Activated naive CD4-positive, alpha-beta T cell treated with anti-CD3 and anti-CD28 coated beads, Interleukin-2, amount 10 ng/mL, durations not matched to agents 7 days and 5 days (primary cell): ENCODE measurements at regions not wholly inside any gene's neighbourhood (a gene's known extent, or its start where the extent isn't known, plus 50 kb on each side); places are given as distances from the start of the nearest gene placed in this dataset.
A peak's percentile ranks its signal among the peaks of the same experiment; 100 is the strongest.

Experiments
- CTCF ChIA-PET: fragments of 350-600 bp; sonication (Branson Sonifier 250); formaldehyde crosslinking; loops from one replicate; lab custom pipeline; 2021; ENCODE audit warnings: antibody characterized with exemption; lab: Charles Lee
- DNase-seq: peaks from one replicate; pipeline ENCODE4 v3.0.0-alpha.2; 2020
- H3K27ac Mint-ChIP-seq: one replicate; pipeline ENCODE4 v1.8.0; 2021; ENCODE audit warnings: mild to moderate bottlenecking, moderate library complexity, mixed read lengths
- H3K27me3 Mint-ChIP-seq: one replicate; pipeline ENCODE4 v1.8.0; 2021; ENCODE audit warnings: mild to moderate bottlenecking, mixed read lengths
- H3K36me3 Mint-ChIP-seq: one replicate; pipeline ENCODE4 v1.8.0; 2021; ENCODE audit warnings: mixed read lengths
- H3K4me1 Mint-ChIP-seq: one replicate; pipeline ENCODE4 v1.8.0; 2021; ENCODE audit warnings: mixed read lengths
- H3K4me3 Mint-ChIP-seq: one replicate; pipeline ENCODE4 v1.8.0; 2021; ENCODE audit warnings: mild to moderate bottlenecking, moderate library complexity, mixed read lengths
- H3K9me3 Mint-ChIP-seq: one replicate; pipeline ENCODE4 v1.8.0; 2021; ENCODE audit warnings: mixed read lengths

- Mint-ChIP-seq H3K27me3 (peaks cover 5% of the 10 kb centered on the region), H3K36me3 (peaks cover 1% of the 10 kb centered on the region), H3K4me3 (peak overlapping the region; percentile 57), H3K27ac (peak overlapping the region; percentile 87), H3K9me3 (no peaks in the 10 kb centered on the region), H3K4me1 (peaks cover 17% of the 10 kb centered on the region)
- CTCF ChIA-PET: interaction anchor here (0.9 kb wide), 1 partner anchor 200 kb away, joined by 4 read pairs; no protein-coding TSS in a partner anchor
- no peak for DNase-seq
Observed at GRCh38 chr1:229027158-229027557, 243.8 kb upstream of the RAB4A start.

GRCh38 chr1:229027622-229028182, 243.2 kb upstream of the RAB4A start:
- Mint-ChIP-seq H3K4me1 (peaks cover 21% of the 10 kb centered on the region), H3K9me3 (no peaks in the 10 kb centered on the region)

GRCh38 chr1:229028544-229028943, 242.4 kb upstream of the RAB4A start:
- Mint-ChIP-seq H3K4me3 (no peak overlapping the region), H3K4me1 (peaks cover 28% of the 10 kb centered on the region), H3K27me3 (peaks cover 10% of the 10 kb centered on the region), H3K36me3 (peaks cover 1% of the 10 kb centered on the region), H3K9me3 (no peaks in the 10 kb centered on the region), H3K27ac (peak overlapping the region; percentile 19)
- DNase-seq: no peak
- CTCF ChIA-PET: no interaction called here

More at GRCh38 chr1:229027622-229028182, 243.2 kb upstream of the RAB4A start:
- peak overlapping the region; percentile 57 for H3K4me3 Mint-ChIP-seq
- DNase-seq: peak; percentile 53
- CTCF ChIA-PET: interaction anchor here (0.9 kb wide), 1 partner anchor 199 kb away, joined by 4 read pairs; no protein-coding TSS in a partner anchor
- H3K27ac Mint-ChIP-seq: peak overlapping the region; percentile 87
- H3K27me3 Mint-ChIP-seq: peaks cover 8% of the 10 kb centered on the region
- peaks cover 1% of the 10 kb centered on the region for H3K36me3 Mint-ChIP-seq

- H3K36me3 Mint-ChIP-seq: peaks cover 1% of the 10 kb centered on the region
- CTCF ChIA-PET: interaction anchor here (0.6 to 1.6 kb wide), 3 partner anchors 20 to 294 kb away, joined by 3 to 4 read pairs (median 4); partner anchors contain the start of gene RHOU
- H3K9me3 Mint-ChIP-seq: no peaks in the 10 kb centered on the region
- H3K4me1 Mint-ChIP-seq: peaks cover 34% of the 10 kb centered on the region
- no peak overlapping the region for H3K4me3 Mint-ChIP-seq
- no peak overlapping the region for H3K27ac Mint-ChIP-seq
- DNase-seq: no peak
- peaks cover 13% of the 10 kb centered on the region for H3K27me3 Mint-ChIP-seq
Observed at GRCh38 chr1:229028987-229029878, 241.7 kb upstream of the RAB4A start.

- H3K9me3 Mint-ChIP-seq: no peaks in the 10 kb centered on the region
- peaks cover 1% of the 10 kb centered on the region for H3K36me3 Mint-ChIP-seq
- CTCF ChIA-PET: interaction anchor here (0.7 to 1.6 kb wide), 2 partner anchors 200 to 294 kb away, joined by 3 to 4 read pairs; partner anchors contain the start of gene RHOU
- H3K27ac Mint-ChIP-seq: no peak overlapping the region
- DNase-seq: no peak
- H3K4me3 Mint-ChIP-seq: no peak overlapping the region
- peaks cover 41% of the 10 kb centered on the region for H3K4me1 Mint-ChIP-seq
- H3K27me3 Mint-ChIP-seq: peaks cover 10% of the 10 kb centered on the region
Observed at GRCh38 chr1:229029879-229030235, 241.1 kb upstream of the RAB4A start.

GRCh38 chr1:229030630-229031029, 240.3 kb upstream of the RAB4A start:
- Mint-ChIP-seq H3K36me3 (peaks cover 1% of the 10 kb centered on the region), H3K4me1 (peaks cover 48% of the 10 kb centered on the region), H3K4me3 (no peak overlapping the region), H3K27ac (no peak overlapping the region), H3K9me3 (no peaks in the 10 kb centered on the region), H3K27me3 (peaks cover 9% of the 10 kb centered on the region)
- CTCF ChIA-PET: interaction anchor here (1.6 kb wide), 1 partner anchor 199 kb away, joined by 4 read pairs; no protein-coding TSS in a partner anchor
- DNase-seq: no peak

- Mint-ChIP-seq H3K4me3 (no peak overlapping the region), H3K27me3 (peaks cover 9% of the 10 kb centered on the region), H3K9me3 (no peaks in the 10 kb centered on the region), H3K4me1 (peaks cover 53% of the 10 kb centered on the region), H3K27ac (no peak overlapping the region), H3K36me3 (peaks cover 1% of the 10 kb centered on the region)
- CTCF ChIA-PET: interaction anchor here (1.6 kb wide), 1 partner anchor 199 kb away, joined by 4 read pairs; no protein-coding TSS in a partner anchor
- no peak for DNase-seq
Observed at GRCh38 chr1:229031061-229031460, 239.8 kb upstream of the RAB4A start.

- H3K4me3 Mint-ChIP-seq: no peak overlapping the region
- H3K36me3 Mint-ChIP-seq: peaks cover 1% of the 10 kb centered on the region
- H3K4me1 Mint-ChIP-seq: peaks cover 55% of the 10 kb centered on the region
- no peaks in the 10 kb centered on the region for H3K9me3 Mint-ChIP-seq
- H3K27ac Mint-ChIP-seq: no peak overlapping the region
- peaks cover 9% of the 10 kb centered on the region for H3K27me3 Mint-ChIP-seq
- no peak for DNase-seq
- CTCF ChIA-PET: no interaction called here
Observed at GRCh38 chr1:229031481-229032341, 239.2 kb upstream of the RAB4A start.

- Mint-ChIP-seq H3K36me3 (peaks cover 1% of the 10 kb centered on the region), H3K27me3 (peaks cover 9% of the 10 kb centered on the region), H3K4me3 (no peak overlapping the region), H3K4me1 (peaks cover 56% of the 10 kb centered on the region), H3K9me3 (no peaks in the 10 kb centered on the region), H3K27ac (no peak overlapping the region)
- CTCF ChIA-PET: no interaction called here
- no peak for DNase-seq
Observed at GRCh38 chr1:229032375-229032774, 238.5 kb upstream of the RAB4A start.

- CTCF ChIA-PET: no interaction called here
- no peak for DNase-seq
- H3K4me3 Mint-ChIP-seq: no peak overlapping the region
- peaks cover 52% of the 10 kb centered on the region for H3K4me1 Mint-ChIP-seq
- no peaks in the 10 kb centered on the region for H3K36me3 Mint-ChIP-seq
- peaks cover 9% of the 10 kb centered on the region for H3K27me3 Mint-ChIP-seq
- no peaks in the 10 kb centered on the region for H3K9me3 Mint-ChIP-seq
- no peak overlapping the region for H3K27ac Mint-ChIP-seq
Observed at GRCh38 chr1:229033480-229033879, 237.4 kb upstream of the RAB4A start.

- no peak for DNase-seq
- H3K4me3 Mint-ChIP-seq: no peak overlapping the region
- H3K4me1 Mint-ChIP-seq: peaks cover 55% of the 10 kb centered on the region
- H3K9me3 Mint-ChIP-seq: no peaks in the 10 kb centered on the region
- no peak overlapping the region for H3K27ac Mint-ChIP-seq
- no peaks in the 10 kb centered on the region for H3K36me3 Mint-ChIP-seq
- CTCF ChIA-PET: interaction anchor here (0.6 kb wide), 1 partner anchor 39 kb away, joined by 4 read pairs; no protein-coding TSS in a partner anchor
- H3K27me3 Mint-ChIP-seq: peaks cover 14% of the 10 kb centered on the region
Observed at GRCh38 chr1:229034342-229034741, 236.6 kb upstream of the RAB4A start.

- CTCF ChIA-PET: no interaction called here
Observed at GRCh38 chr1:229035054-229035747, 235.7 kb upstream of the RAB4A start.

GRCh38 chr1:229035748-229036082, 235.2 kb upstream of the RAB4A start:
- DNase-seq: no peak
- Mint-ChIP-seq H3K4me3 (no peak overlapping the region), H3K4me1 (peaks cover 55% of the 10 kb centered on the region), H3K27me3 (peaks cover 21% of the 10 kb centered on the region), H3K9me3 (no peaks in the 10 kb centered on the region), H3K36me3 (no peaks in the 10 kb centered on the region), H3K27ac (peak overlapping the region; percentile 58)
- CTCF ChIA-PET: interaction anchor here (0.5 kb wide), 1 partner anchor 81 kb away, joined by 3 read pairs; no protein-coding TSS in a partner anchor

More at GRCh38 chr1:229035054-229035747, 235.7 kb upstream of the RAB4A start:
- Mint-ChIP-seq H3K4me3 (no peak overlapping the region), H3K36me3 (no peaks in the 10 kb centered on the region), H3K27ac (peak overlapping the region; percentile 58), H3K4me1 (peaks cover 55% of the 10 kb centered on the region), H3K9me3 (no peaks in the 10 kb centered on the region), H3K27me3 (peaks cover 16% of the 10 kb centered on the region)
- no peak for DNase-seq
